Testis (tissue), 2 donors: ENCODE measurements at regions not wholly inside any gene's neighbourhood (a gene's known extent, or its start where the extent isn't known, plus 50 kb on each side); places are given as distances from the start of the nearest gene placed in this dataset.

ENCODE experiments used
- POLR2A ChIP-seq: fragments of 450-650 bp; IDR thresholded peaks from one replicate; pipeline ENCODE4 v1.6.1; 2017; ENCODE audit warnings: antibody characterized with exemption, mild to moderate bottlenecking, moderate library complexity
- TF ChIP-seq, protein P1 (sequence below), 3 experiments: fragments of 450-650 bp in 2 of 3; fragments of 200-600 bp in 1 of 3; sonication (generic) in 1 of 3; IDR thresholded peaks; one replicate each; pipeline ENCODE4 v1.5.1; 2016 to 2019; ENCODE audit warnings: antibody characterized with exemption in 3 of 3, mild to moderate bottlenecking in 2 of 3, moderate library complexity in 1 of 3

DNA sequence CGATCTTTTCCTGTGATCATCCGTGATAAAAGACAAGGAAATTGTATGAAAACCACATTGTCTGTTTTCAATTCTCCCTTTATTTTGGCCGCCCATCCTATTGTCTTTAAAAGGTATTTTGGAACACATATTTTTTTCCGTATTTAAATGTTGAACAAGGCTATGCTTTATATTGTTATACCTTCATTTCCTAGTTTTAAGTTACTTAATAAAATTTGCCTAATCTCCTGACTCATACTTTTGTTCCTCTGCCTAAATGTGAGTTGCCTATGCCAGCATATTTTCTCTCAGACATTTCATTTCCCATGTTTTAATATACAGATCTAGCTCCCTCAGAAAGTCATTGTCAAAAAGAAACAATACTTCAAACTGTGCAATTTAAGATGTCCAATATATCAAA, 104.2 kb downstream of the SLITRK6 start:
- TF ChIP-seq, protein P1, sequence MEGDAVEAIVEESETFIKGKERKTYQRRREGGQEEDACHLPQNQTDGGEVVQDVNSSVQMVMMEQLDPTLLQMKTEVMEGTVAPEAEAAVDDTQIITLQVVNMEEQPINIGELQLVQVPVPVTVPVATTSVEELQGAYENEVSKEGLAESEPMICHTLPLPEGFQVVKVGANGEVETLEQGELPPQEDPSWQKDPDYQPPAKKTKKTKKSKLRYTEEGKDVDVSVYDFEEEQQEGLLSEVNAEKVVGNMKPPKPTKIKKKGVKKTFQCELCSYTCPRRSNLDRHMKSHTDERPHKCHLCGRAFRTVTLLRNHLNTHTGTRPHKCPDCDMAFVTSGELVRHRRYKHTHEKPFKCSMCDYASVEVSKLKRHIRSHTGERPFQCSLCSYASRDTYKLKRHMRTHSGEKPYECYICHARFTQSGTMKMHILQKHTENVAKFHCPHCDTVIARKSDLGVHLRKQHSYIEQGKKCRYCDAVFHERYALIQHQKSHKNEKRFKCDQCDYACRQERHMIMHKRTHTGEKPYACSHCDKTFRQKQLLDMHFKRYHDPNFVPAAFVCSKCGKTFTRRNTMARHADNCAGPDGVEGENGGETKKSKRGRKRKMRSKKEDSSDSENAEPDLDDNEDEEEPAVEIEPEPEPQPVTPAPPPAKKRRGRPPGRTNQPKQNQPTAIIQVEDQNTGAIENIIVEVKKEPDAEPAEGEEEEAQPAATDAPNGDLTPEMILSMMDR (IDR thresholded peaks at IDR 0.05): no peak
- no peak for TF ChIP-seq POLR2A
